Gastroesophageal sphincter (tissue), 4 donors: ENCODE measurements at regions not wholly inside any gene's neighbourhood (a gene's known extent, or its start where the extent isn't known, plus 50 kb on each side); places are given as distances from the start of the nearest gene placed in this dataset.
A peak's percentile ranks its signal among the peaks of the same experiment; 100 is the strongest.

Experiments
- ATAC-seq: fragments of 150-250 bp; one replicate; pipeline ENCODE4 v1.9.1; 2016; ENCODE audit warnings: mild to moderate bottlenecking, moderate library complexity
- H3K27ac ChIP-seq, 4 donors: fragments of 200-600 bp; sonication (generic) in 3 of 4; 1 replicate in 3 of 4; 2 replicates in 1 of 4; pipeline ENCODE4 v1.5.1; 2016 to 2019
- H3K27me3 ChIP-seq: fragments of 200-600 bp; sonication (generic); one replicate; pipeline ENCODE4 v1.5.1; 2019
- H3K36me3 ChIP-seq, 2 donors: fragments of 200-600 bp; sonication (generic); one replicate each; pipeline ENCODE4 v1.5.1; 2019; ENCODE audit warnings: control low read depth in 1 of 2
- H3K4me1 ChIP-seq, 3 donors: fragments of 200-600 bp; sonication (generic); 1 replicate in 2 of 3; 2 replicates in 1 of 3; pipeline ENCODE4 v1.5.1; 2016 to 2019; ENCODE audit warnings: control low read depth in 2 of 3
- H3K4me3 ChIP-seq, 2 donors: fragments of 200-600 bp; sonication (generic); one replicate each; pipeline ENCODE4 v1.5.1; 2019; ENCODE audit warnings: mild to moderate bottlenecking in 1 of 2, moderate library complexity in 1 of 2
- H3K9me3 ChIP-seq, 3 donors: fragments of 200-600 bp; sonication (generic); one replicate each; pipeline ENCODE4 v1.5.1; 2017 to 2019; ENCODE audit warnings: control low read depth in 2 of 3
- EP300 ChIP-seq: sonication (generic); formaldehyde crosslinking; IDR thresholded peaks from one replicate; pipeline ENCODE4 v1.6.1; 2017; ENCODE audit warnings: antibody characterized with exemption, mild to moderate bottlenecking
- POLR2A ChIP-seq, 2 donors: fragments of 450-650 bp; IDR thresholded peaks; one replicate each; pipeline ENCODE4 v1.6.1; 2017; ENCODE audit warnings: antibody characterized with exemption in 2 of 2, mild to moderate bottlenecking in 2 of 2, moderate library complexity in 1 of 2
- POLR2AphosphoS5 ChIP-seq: sonication (generic); formaldehyde crosslinking; IDR thresholded peaks from one replicate; pipeline ENCODE4 v1.6.1; 2017; ENCODE audit warnings: antibody characterized with exemption
- WGBS, 2 donors: methylation state at CpG; one replicate each; pipeline ENCODE4 v1.1.5; 2018; ENCODE audit warnings: low coverage in 1 of 2; 5-methylcytosine and 5-hydroxymethylcytosine counted together
- TF ChIP-seq, protein P1 (sequence below), 4 experiments: fragments of 200-600 bp in 2 of 4; fragments of 450-650 bp in 2 of 4; sonication (generic) in 1 of 4; IDR thresholded peaks; one replicate each; pipeline ENCODE4 v1.5.1; 2017 to 2019; ENCODE audit warnings: antibody characterized with exemption in 4 of 4, mild to moderate bottlenecking in 2 of 4, moderate library complexity in 2 of 4

DNA sequence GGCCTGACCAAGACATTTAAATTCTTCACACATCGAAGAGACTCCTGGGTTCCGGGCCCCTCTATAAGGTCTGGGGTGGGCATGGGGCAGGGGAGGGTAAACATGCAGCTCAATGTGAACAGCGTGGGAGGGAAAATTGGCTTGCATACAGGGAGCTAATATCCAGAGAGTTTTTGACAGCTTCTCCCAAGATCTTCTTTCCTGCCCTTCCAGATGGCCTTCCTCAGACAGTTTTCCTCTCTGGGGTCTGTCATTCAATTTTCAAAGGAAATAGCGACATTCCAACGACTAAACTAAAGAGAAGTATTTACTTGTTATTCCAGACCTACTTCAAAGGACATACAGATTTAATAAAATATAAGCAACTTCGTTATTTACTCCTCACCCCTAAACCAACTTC is 1030.6 kb downstream of the MCTP2 start:
- 68 to 80% methylated on average over 3 to 6 of the region's 6 CpGs for WGBS, 2 donors

DNA sequence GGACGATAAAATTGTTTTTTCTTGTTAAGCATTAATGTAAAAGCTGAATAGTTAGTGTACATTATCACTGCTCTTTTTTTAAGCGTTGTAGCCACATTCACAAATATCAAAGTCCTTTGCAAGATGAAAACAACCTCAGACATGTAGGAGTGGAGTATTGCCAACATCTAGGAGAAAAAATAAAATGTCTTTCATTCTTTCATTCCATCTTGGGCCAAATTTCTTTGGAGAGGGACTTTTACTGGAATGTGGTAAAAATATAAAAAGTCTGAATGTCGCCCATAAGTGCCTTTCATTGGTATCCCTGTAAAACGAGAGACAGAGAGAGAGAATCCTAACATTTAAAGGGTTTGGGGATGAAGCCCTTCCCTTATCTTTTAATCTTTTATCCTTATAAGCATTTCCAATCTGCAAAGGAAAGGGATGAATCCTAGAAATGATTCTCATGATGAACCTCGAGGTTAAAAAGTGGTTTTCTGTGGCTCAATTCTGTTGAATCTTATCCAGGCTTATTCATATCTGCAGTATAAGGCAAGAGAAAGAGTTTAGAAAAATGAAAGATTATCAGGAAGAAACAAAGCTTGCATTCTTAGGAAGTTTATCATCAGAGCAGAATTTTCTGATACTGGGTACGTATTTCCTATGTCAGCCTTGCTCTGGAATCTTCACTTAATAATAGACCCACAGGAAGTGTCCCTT is 1031.7 kb downstream of the MCTP2 start:
- TF ChIP-seq EP300 (no peak), POLR2AphosphoS5 (no peak), POLR2A (IDR thresholded peaks at IDR 0.05) (no peak)
- TF ChIP-seq, protein P1, sequence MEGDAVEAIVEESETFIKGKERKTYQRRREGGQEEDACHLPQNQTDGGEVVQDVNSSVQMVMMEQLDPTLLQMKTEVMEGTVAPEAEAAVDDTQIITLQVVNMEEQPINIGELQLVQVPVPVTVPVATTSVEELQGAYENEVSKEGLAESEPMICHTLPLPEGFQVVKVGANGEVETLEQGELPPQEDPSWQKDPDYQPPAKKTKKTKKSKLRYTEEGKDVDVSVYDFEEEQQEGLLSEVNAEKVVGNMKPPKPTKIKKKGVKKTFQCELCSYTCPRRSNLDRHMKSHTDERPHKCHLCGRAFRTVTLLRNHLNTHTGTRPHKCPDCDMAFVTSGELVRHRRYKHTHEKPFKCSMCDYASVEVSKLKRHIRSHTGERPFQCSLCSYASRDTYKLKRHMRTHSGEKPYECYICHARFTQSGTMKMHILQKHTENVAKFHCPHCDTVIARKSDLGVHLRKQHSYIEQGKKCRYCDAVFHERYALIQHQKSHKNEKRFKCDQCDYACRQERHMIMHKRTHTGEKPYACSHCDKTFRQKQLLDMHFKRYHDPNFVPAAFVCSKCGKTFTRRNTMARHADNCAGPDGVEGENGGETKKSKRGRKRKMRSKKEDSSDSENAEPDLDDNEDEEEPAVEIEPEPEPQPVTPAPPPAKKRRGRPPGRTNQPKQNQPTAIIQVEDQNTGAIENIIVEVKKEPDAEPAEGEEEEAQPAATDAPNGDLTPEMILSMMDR (IDR thresholded peaks at IDR 0.05): no peak
- peak overlapping the region in 2 of 4 donors; percentile 11 to 22 for H3K27ac ChIP-seq
- no peaks in the 10 kb centered on the region for H3K9me3 ChIP-seq
- WGBS, 2 donors: 49 to 58% methylated on average over 3 to 6 of the region's 6 CpGs
- no peak for ATAC-seq
- no peaks in the 10 kb centered on the region for H3K27me3 ChIP-seq
- no peak overlapping the region for H3K4me3 ChIP-seq
- H3K4me1 ChIP-seq: peaks cover 8 to 69% (median 20%) of the 10 kb centered on the region in 3 donors
- no peaks in the 10 kb centered on the region for H3K36me3 ChIP-seq

More for the DNA sequence above, 1030.6 kb downstream of the MCTP2 start:
- ATAC-seq: no peak
- no peaks in the 10 kb centered on the region for H3K36me3 ChIP-seq
- H3K4me3 ChIP-seq: no peak overlapping the region
- TF ChIP-seq POLR2AphosphoS5 (no peak), EP300 (no peak), POLR2A (IDR thresholded peaks at IDR 0.05) (no peak)
- TF ChIP-seq, protein P1 (IDR thresholded peaks at IDR 0.05): no peak
- peak overlapping the region in 2 of 4 donors; percentile 2 to 14 for H3K27ac ChIP-seq
- no peaks in the 10 kb centered on the region for H3K27me3 ChIP-seq
- peaks cover 8 to 60% (median 12%) of the 10 kb centered on the region in 3 donors for H3K4me1 ChIP-seq
- no peaks in the 10 kb centered on the region for H3K9me3 ChIP-seq

DNA sequence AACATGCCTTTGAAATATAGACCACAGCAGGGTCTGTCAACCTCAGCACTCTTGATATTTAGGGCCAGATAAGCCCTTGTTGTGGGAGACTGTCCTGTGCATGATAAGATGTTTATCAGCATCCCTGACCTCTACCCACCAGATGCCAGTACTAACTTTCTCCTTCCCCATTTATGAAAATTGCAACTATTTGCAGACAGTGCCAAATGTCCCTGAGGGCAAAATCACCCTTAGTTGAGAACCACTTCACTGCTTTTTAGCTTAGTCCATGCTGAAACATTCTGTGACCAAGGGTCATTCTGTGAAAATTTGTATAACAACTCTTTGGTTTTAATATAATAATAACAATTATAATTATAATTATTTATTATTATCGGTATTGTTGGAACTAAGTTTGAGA is 1032.4 kb downstream of the MCTP2 start:
- Histone ChIP-seq H3K36me3 (no peaks in the 10 kb centered on the region), H3K9me3 (no peaks in the 10 kb centered on the region), H3K27me3 (no peaks in the 10 kb centered on the region), H3K4me1 (peaks cover 8 to 64% (median 20%) of the 10 kb centered on the region in 3 donors), H3K4me3 (no peak overlapping the region), H3K27ac (no peak overlapping the region)
- 87 to 92% methylated on average over 1 of the region's 1 CpG for WGBS, 2 donors
- TF ChIP-seq, protein P1 (IDR thresholded peaks at IDR 0.05): no peak
- TF ChIP-seq POLR2AphosphoS5 (no peak), EP300 (no peak), POLR2A (IDR thresholded peaks at IDR 0.05) (no peak)
- ATAC-seq: no peak

DNA sequence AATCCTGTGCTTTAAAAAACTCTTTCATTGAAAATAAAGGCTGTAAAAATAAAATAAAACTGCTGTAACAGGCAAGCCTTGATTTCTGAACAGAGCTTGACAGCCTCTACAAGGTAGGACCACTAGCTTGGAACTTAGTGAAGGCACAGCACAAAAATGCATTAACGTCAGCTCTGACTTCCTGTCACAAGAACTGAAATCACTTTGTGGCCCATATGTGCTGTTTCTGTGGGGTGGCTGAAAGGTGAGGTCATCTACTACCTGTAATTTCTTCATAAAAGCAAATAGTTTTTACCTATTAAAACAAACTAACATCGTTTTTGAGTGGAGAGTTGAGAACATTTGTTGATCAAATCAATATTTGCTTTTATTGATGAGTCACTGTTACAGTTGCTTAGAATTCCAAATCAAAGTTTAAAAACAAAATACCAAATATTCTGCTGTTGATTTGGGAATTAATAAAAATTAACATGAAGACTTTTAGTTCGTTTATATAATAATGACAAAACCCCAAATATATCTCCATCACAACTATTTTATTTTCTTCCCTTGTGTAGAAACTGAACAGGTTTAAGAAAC is 1034.1 kb downstream of the MCTP2 start:
- no peak for ATAC-seq
- Histone ChIP-seq H3K27ac (peak overlapping the region; percentile 63 to 85 (median 75)), H3K36me3 (no peaks in the 10 kb centered on the region), H3K27me3 (no peaks in the 10 kb centered on the region), H3K4me3 (no peak overlapping the region), H3K4me1 (peaks cover 5 to 47% (median 13%) of the 10 kb centered on the region in 3 donors), H3K9me3 (no peaks in the 10 kb centered on the region)
- TF ChIP-seq, protein P1 (IDR thresholded peaks at IDR 0.05): no peak
- WGBS, 2 donors: 87 to 88% methylated on average over 2 to 3 of the region's 3 CpGs
